BE2C (cell line): ENCODE measurements at regions not wholly inside any gene's neighbourhood (a gene's known extent, or its start where the extent isn't known, plus 50 kb on each side); places are given as distances from the start of the nearest gene placed in this dataset.

ENCODE experiments used
- DNase-seq: peaks from one replicate; pipeline ENCODE4 v3.0.0-alpha.2; 2020
- H3K27me3 ChIP-seq: fragments of 250-450 bp; sonication (Bioruptor Pico); 2 replicates; pipeline ENCODE4 v1.5.1; 2020; ENCODE audit warnings: mild to moderate bottlenecking
- H3K36me3 ChIP-seq: fragments of 250-450 bp; sonication (Bioruptor Pico); 2 replicates; pipeline ENCODE4 v1.5.1; 2020; ENCODE audit warnings: mild to moderate bottlenecking
- H3K4me1 ChIP-seq: fragments of 250-450 bp; sonication (Bioruptor Pico); 2 replicates; pipeline ENCODE4 v1.5.1; 2020
- H3K4me3 ChIP-seq: 2 replicates; pipeline ENCODE4 v1.5.1; 2011; ENCODE audit warnings: low read depth, low read length
- H3K9me3 ChIP-seq: fragments of 250-450 bp; sonication (Bioruptor Pico); 2 replicates; pipeline ENCODE4 v1.5.1; 2020
- TF ChIP-seq, protein P1 (sequence below): IDR thresholded peaks from 2 replicates; pipeline ENCODE4 v1.5.1; 2012; ENCODE audit warnings: mild to moderate bottlenecking, low read depth, low read length

DNA sequence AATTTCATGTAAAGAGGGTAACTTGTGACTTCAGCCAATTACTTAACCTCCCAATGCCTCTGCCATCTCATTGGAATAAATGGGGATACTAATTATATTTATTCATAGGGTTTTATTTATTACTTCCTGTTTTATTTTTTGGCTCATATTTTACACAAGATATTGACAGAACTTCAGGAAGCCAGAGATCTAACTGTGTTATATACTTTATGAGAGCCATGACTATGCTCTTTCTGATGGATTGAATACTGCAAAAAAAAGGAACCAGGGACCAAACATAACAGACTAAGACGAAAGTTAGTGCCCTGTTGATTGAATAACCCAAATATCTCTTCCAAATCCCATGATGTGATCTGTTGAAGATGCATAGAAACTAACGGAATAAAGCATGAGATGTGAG, 243.3 kb upstream of the STARD13 start:
- no peaks in the 10 kb centered on the region for H3K36me3 ChIP-seq
- TF ChIP-seq, protein P1, sequence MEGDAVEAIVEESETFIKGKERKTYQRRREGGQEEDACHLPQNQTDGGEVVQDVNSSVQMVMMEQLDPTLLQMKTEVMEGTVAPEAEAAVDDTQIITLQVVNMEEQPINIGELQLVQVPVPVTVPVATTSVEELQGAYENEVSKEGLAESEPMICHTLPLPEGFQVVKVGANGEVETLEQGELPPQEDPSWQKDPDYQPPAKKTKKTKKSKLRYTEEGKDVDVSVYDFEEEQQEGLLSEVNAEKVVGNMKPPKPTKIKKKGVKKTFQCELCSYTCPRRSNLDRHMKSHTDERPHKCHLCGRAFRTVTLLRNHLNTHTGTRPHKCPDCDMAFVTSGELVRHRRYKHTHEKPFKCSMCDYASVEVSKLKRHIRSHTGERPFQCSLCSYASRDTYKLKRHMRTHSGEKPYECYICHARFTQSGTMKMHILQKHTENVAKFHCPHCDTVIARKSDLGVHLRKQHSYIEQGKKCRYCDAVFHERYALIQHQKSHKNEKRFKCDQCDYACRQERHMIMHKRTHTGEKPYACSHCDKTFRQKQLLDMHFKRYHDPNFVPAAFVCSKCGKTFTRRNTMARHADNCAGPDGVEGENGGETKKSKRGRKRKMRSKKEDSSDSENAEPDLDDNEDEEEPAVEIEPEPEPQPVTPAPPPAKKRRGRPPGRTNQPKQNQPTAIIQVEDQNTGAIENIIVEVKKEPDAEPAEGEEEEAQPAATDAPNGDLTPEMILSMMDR = no peak
- H3K27me3 ChIP-seq = no peaks in the 10 kb centered on the region
- no peak overlapping the region for H3K4me3 ChIP-seq
- DNase-seq = no peak
- H3K4me1 ChIP-seq = no peaks in the 10 kb centered on the region
- H3K9me3 ChIP-seq = no peaks in the 10 kb centered on the region

DNA sequence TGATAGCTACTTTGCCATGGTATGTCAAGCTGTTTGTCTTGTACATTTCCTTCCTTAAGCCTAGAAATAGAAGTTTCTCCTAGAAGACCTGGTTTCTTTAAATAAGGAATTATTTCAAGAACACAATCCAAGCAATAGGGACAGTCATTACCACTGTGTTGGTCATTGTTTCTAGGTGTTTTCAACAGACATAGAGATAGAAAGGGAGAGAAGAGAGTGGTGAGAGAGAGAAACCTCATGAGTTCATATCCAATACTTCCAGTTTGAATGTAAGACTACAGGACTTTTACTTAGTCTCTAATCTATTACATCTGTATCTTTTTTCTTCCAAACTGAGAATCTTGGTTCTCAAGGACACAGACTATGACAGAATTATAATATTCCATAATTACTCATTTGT, 245.9 kb upstream of the STARD13 start:
- H3K4me1 ChIP-seq = peaks cover 11% of the 10 kb centered on the region
- TF ChIP-seq, protein P1 = no peak
- no peaks in the 10 kb centered on the region for H3K36me3 ChIP-seq
- no peaks in the 10 kb centered on the region for H3K27me3 ChIP-seq
- no peaks in the 10 kb centered on the region for H3K9me3 ChIP-seq
- no peak for DNase-seq
- no peak overlapping the region for H3K4me3 ChIP-seq

DNA sequence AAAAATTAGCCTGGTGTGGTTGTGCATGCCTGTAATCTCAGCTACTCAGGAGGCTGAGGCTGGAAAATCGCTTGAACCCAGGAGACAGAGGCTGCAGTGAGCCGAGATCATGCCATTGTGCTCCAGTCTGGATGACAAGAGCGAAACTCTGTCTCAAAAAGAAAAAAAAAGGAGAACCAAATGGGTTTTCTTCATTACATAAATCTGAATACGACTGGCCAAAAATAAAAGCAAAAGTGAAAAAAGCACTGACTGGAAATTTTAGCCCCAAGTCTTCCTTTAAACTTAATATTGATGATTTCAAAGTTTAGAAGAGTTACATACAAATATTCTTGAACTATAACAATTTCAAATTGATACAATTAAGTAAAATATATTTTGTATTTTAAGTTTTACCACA, 249.5 kb upstream of the STARD13 start:
- peaks cover 18% of the 10 kb centered on the region for H3K4me1 ChIP-seq
- no peaks in the 10 kb centered on the region for H3K36me3 ChIP-seq
- TF ChIP-seq, protein P1 = no peak
- no peaks in the 10 kb centered on the region for H3K27me3 ChIP-seq
- no peak for DNase-seq
- H3K9me3 ChIP-seq = no peaks in the 10 kb centered on the region
- no peak overlapping the region for H3K4me3 ChIP-seq

DNA sequence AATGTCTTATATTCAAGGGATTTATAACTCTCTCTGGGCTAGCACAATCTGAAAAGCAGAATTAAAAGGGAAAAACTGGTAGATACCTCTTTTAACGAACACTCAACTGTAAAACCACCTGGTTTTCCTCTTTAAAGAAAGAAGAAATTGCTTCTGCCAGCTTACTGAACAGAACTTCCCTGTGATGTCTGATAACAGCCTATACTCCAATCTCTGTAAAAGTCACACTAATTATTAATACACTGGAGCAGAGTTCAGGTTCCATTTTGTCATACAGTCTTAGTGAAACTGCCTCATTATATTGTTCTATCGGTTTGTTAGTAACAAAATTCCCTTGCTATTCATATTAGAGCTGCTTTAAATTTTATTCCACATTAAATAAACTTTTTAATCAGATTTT, 251.0 kb upstream of the STARD13 start:
- H3K4me1 ChIP-seq = peaks cover 18% of the 10 kb centered on the region
- no peaks in the 10 kb centered on the region for H3K36me3 ChIP-seq
- TF ChIP-seq, protein P1 = no peak
- H3K4me3 ChIP-seq = no peak overlapping the region
- no peak for DNase-seq
- no peaks in the 10 kb centered on the region for H3K9me3 ChIP-seq
- H3K27me3 ChIP-seq = no peaks in the 10 kb centered on the region

DNA sequence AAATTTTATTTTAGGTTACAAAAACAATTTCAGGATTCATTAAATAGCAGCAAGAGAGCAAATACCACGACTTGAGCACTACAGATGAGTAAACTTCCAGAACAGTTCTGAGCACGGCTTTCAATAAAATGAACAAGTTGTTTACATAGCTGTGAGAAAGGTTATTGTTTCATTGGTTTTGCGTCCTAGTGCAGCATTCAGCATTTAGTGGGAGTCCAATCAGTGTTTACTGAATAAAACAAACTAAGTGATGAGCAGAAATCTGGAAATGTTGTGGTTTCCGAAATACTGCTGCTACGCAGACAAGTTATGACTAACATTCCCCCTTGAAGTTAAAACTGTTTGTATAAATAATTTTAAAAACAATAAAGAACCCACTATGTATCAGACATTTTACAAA, 251.5 kb upstream of the STARD13 start:
- DNase-seq = no peak
- H3K4me1 ChIP-seq = peaks cover 18% of the 10 kb centered on the region

DNA sequence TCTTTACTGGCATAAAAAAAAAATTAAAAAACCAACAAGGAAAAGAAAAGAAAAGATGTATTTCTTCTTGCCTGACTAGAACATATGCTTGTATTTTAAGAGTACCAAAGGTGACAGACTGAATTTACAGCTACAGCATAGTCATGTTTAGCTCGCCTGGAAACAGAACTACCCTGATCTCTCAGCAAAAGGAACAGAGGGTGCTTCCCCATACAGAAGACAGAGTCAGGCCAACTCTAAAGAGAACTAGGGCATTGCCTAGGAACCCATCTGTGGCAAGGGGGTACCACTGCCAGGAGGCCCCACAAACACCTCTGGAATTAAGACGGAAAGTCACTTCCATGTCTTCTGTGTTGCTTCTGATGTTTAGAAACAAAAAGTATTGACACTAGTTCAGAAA, 252.1 kb upstream of the STARD13 start:
- no peak for DNase-seq
- Histone ChIP-seq H3K27me3 (no peaks in the 10 kb centered on the region), H3K4me1 (peaks cover 18% of the 10 kb centered on the region), H3K36me3 (no peaks in the 10 kb centered on the region), H3K9me3 (no peaks in the 10 kb centered on the region), H3K4me3 (no peak overlapping the region)
- TF ChIP-seq, protein P1 = no peak

More for the DNA sequence above, 251.5 kb upstream of the STARD13 start:
- Histone ChIP-seq H3K27me3 (no peaks in the 10 kb centered on the region), H3K36me3 (no peaks in the 10 kb centered on the region), H3K4me3 (no peak overlapping the region), H3K9me3 (no peaks in the 10 kb centered on the region)
- TF ChIP-seq, protein P1 = no peak
